22Rv1 (cell line): ENCODE measurements at regions not wholly inside any gene's neighbourhood (a gene's known extent, or its start where the extent isn't known, plus 50 kb on each side); places are given as distances from the start of the nearest gene placed in this dataset.

Experiments
- ZFX ChIP-seq: fragments of 450-650 bp; IDR thresholded peaks from 2 replicates; pipeline ENCODE4 v1.6.1; 2017; ENCODE audit warnings: antibody characterized with exemption, borderline replicate concordance
- TF ChIP-seq, protein P1 (sequence below): fragments of 450-650 bp; IDR thresholded peaks from 2 replicates; pipeline ENCODE4 v1.5.1; 2017; ENCODE audit warnings: mild to moderate bottlenecking

DNA sequence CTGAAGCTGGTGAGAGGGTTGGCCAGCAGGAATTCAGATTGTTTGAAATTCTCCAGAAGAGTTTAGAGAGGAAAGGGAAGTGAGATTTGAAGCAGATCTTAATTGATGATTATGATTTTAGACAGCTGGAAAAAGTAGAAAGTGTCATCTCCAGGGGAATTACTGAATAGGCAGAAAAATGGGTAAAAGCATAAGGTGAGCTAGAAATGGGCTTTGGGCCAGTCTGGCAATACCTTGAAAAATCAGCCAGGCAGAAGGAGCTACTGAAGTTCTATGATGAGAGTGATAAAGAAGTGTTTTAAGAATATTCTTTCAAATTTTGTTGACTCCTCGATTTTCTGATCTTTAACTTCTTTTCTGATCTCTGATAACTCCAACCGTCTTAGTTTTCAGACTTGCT, 172.9 kb upstream of the CCDC150 start:
- TF ChIP-seq, protein P1, sequence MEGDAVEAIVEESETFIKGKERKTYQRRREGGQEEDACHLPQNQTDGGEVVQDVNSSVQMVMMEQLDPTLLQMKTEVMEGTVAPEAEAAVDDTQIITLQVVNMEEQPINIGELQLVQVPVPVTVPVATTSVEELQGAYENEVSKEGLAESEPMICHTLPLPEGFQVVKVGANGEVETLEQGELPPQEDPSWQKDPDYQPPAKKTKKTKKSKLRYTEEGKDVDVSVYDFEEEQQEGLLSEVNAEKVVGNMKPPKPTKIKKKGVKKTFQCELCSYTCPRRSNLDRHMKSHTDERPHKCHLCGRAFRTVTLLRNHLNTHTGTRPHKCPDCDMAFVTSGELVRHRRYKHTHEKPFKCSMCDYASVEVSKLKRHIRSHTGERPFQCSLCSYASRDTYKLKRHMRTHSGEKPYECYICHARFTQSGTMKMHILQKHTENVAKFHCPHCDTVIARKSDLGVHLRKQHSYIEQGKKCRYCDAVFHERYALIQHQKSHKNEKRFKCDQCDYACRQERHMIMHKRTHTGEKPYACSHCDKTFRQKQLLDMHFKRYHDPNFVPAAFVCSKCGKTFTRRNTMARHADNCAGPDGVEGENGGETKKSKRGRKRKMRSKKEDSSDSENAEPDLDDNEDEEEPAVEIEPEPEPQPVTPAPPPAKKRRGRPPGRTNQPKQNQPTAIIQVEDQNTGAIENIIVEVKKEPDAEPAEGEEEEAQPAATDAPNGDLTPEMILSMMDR = no peak
- TF ChIP-seq ZFX = no peak
